Transverse colon (tissue), 3 donors: ENCODE measurements at regions not wholly inside any gene's neighbourhood (a gene's known extent, or its start where the extent isn't known, plus 50 kb on each side); places are given as distances from the start of the nearest gene placed in this dataset.

ENCODE experiments used
- CTCF ChIP-seq, 5 experiments: fragments of 200-600 bp in 3 of 5; fragments of 450-650 bp in 2 of 5; sonication (generic) in 3 of 5; IDR thresholded peaks; 1 replicate in 2 of 5; 2 replicates in 3 of 5; pipeline ENCODE4 v1.5.1; 2016 to 2017; ENCODE audit warnings: antibody characterized with exemption in 5 of 5, inconsistent platforms in 3 of 5, mild to moderate bottlenecking in 2 of 5, moderate library complexity in 1 of 5
- POLR2A ChIP-seq: fragments of 450-650 bp; IDR thresholded peaks from one replicate; pipeline ENCODE4 v1.6.1; 2016; ENCODE audit warnings: antibody characterized with exemption, mild to moderate bottlenecking, moderate library complexity

- no peak for TF ChIP-seq POLR2A
- TF ChIP-seq CTCF (IDR thresholded peaks at IDR 0.05): no peak
These were observed 345.3 kb downstream of the CENPW start for GRCh38 chr6:126685182-126685581.
